AG04450 (cell line): ENCODE measurements at regions not wholly inside any gene's neighbourhood (a gene's known extent, or its start where the extent isn't known, plus 50 kb on each side); places are given as distances from the start of the nearest gene placed in this dataset.
"Not testable (repeated sequence)": the region's sequence is repeated elsewhere in the genome, so short reads cannot be mapped to it uniquely, and the experiment has no call there.

Experiments
- CTCF ChIA-PET: fragments of 300-600, 350-600 bp; formaldehyde crosslinking; extraction: SDS; loops from one replicate; lab custom pipeline; 2022; ENCODE audit warnings: antibody characterized with exemption, inconsistent platforms; lab: Charles Lee
- POLR2A ChIA-PET: fragments of 350-600 bp; formaldehyde crosslinking; extraction: SDS; loops from one replicate; lab custom pipeline; 2021; ENCODE audit warnings: antibody characterized with exemption, inconsistent platforms; lab: Yijun Ruan, JAX
- DNase-seq: peaks from one replicate; pipeline ENCODE4 v3.0.0-alpha.2; 2011; ENCODE audit warnings: low read depth, low spot score
- H3K27ac ChIP-seq: one replicate; pipeline ENCODE4 v1.5.1; 2012; ENCODE audit warnings: low read depth, low read length, control low read depth
- H3K27me3 ChIP-seq: one replicate; pipeline ENCODE4 v1.6.0; 2012; ENCODE audit warnings: low read length; ENCODE audit not compliant: control insufficient read depth, insufficient read depth
- H3K4me3 ChIP-seq: 2 replicates; pipeline ENCODE4 v1.5.1; 2011; ENCODE audit warnings: mild to moderate bottlenecking, low read depth, low read length, control low read depth
- H3K9me3 ChIP-seq: 2 replicates; pipeline ENCODE4 v1.5.1; 2012; ENCODE audit warnings: low read length; ENCODE audit not compliant: control insufficient read depth, insufficient read depth
- CTCF ChIP-seq: IDR thresholded peaks from 2 replicates; pipeline ENCODE4 v1.5.1; 2011; ENCODE audit warnings: low read depth, low read length, control low read depth, inconsistent platforms

DNA sequence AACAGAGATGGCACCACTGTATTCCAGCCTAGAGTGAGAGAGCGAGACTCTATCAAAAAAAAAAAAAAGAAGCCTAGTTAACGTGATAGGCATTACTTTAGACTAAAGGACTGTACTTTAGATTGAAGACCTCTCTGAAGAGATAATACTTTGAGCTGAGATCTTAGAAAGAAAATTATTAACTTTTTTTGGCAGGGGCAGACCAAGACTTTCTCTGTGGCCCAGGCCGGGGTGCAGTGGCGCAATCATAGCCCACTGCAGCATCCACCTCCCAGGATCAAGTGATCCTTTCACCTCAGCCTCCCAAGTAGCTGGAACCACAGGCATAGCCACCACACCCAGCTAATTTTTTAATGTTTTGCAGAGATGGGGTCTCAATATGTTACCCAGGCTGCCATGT, 75.7 kb upstream of the TNRC6A start:
- no peak for TF ChIP-seq CTCF
- Histone ChIP-seq H3K9me3 (no peaks in the 10 kb centered on the region), H3K27me3 (no peaks in the 10 kb centered on the region), H3K27ac (no peak overlapping the region), H3K4me3 (no peak overlapping the region)
- DNase-seq = no peak
- CTCF ChIA-PET = interaction anchor here (0.6 kb wide), 2 partner anchors 11 to 126 kb away, joined by 3 to 5 read pairs; no protein-coding TSS in a partner anchor
- POLR2A ChIA-PET = interaction anchor here (0.6 kb wide), 1 partner anchor 46 kb away, joined by 3 read pairs; no protein-coding TSS in a partner anchor

DNA sequence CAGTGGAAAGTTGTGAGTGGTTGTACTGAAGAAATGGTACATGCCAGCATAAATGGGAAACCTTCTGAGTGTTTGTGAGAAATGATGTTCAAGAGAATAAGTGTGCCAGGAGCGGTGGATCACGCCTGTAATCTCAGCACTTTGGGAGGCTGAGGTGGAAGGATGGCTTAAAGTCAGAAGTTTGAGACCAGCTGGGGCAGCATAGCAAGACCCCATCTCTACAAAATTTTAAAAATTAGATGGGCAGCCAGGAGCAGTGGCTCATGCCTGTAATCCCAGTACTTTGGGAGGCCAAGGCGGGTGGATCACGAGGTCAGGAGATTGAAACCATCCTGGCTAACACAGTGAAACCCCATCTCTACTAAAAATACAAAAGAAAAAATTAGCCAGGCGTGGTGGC, 63.5 kb upstream of the TNRC6A start:
- CTCF ChIA-PET = interaction anchor here (0.7 kb wide), 1 partner anchor 29 kb away, joined by 6 read pairs; no protein-coding TSS in a partner anchor
- H3K9me3 ChIP-seq, H3K27me3 ChIP-seq, DNase-seq, H3K4me3 ChIP-seq, POLR2A ChIA-PET, H3K27ac ChIP-seq: not testable (repeated sequence)

- POLR2A ChIA-PET = no interaction called here
- CTCF ChIA-PET = interaction anchor here (0.8 kb wide), 1 partner anchor 23 kb away, joined by 3 read pairs; no protein-coding TSS in a partner anchor
- no peak for TF ChIP-seq CTCF
- no peak overlapping the region for H3K4me3 ChIP-seq
- no peaks in the 10 kb centered on the region for H3K27me3 ChIP-seq
- H3K9me3 ChIP-seq = no peaks in the 10 kb centered on the region
- no peak overlapping the region for H3K27ac ChIP-seq
- DNase-seq = no peak
Measured at GRCh38 chr16:24667244-24667764, 62.1 kb upstream of the TNRC6A start.

DNA sequence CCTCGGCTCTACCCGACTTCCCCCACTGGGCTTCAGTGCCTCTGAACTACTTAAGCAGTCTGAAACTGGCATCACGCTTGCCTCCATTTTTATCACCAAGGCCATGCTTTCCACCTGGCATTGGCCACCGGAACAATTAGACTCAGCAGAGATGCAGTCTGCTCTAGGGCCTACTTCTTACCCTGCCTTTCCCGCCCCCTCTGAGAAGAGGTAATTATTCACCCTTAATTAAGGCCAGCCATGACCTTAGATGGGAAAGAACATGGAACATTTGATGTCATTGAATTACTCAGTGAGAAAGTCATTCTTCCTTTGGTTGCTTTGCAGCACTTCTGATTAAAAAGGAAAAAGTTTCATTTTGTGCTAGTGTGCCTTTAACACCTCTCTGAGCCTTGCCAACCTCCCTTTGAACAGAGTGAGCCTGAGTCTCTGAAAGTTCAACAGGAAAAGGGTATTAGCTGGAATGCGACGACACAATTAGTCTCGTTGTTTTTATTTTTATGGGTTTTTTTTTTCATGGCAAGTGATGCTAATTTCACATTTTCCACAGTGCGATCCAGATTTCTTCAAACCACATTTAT, 60.9 kb upstream of the TNRC6A start:
- ChIA-PET POLR2A (interaction anchor here (0.6 to 2.3 kb wide), 4 partner anchors 13 to 1093 kb away, joined by 4 to 15 read pairs (median 4); no protein-coding TSS in a partner anchor), CTCF (interaction anchor here (1.1 kb wide), 1 partner anchor 143 kb away, joined by 3 read pairs; no protein-coding TSS in a partner anchor)
- Histone ChIP-seq H3K9me3 (no peaks in the 10 kb centered on the region), H3K27me3 (no peaks in the 10 kb centered on the region), H3K4me3 (no peak overlapping the region), H3K27ac (peak overlapping the region; percentile 54)
- no peak for TF ChIP-seq CTCF
- no peak for DNase-seq

DNA sequence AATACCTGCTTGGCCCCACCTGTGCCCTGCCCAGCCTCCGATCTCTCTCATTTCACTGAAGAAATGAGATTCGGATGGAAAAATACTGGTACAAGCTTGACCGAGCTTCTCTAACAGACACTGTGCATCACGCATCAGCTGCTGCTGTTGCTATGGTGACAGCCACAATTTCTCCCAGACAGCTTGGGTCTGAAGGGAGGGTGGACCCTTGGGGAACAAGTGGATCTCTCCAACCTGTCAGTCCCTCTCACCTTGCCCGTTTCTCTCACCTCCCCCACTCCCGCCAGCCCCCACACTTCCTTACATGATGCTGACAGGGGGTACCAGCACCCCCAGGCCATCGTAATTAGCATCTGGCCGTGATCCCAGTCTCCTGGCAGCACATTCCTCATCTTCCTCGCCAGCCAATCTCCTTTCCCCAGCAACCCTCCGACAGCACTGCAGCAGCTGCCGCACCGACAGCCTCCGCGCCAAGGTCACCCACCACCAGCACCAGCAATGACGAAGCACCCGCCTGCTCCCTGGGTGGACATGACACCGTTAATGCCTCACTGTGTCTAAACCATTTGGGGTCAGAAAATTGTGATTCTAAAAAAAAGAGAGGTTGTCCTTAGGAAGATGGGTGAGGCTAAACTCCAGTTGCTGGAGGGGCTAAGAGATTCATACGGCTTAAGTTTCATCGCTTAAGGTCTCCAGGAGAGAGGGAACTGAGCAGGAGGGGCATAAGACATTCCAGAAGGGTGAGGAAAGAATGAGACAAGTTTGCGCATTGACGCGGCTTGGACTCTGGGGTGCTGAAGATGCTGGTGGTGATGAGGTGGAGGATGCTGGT, 58.6 kb upstream of the TNRC6A start:
- H3K9me3 ChIP-seq = no peaks in the 10 kb centered on the region
- no peaks in the 10 kb centered on the region for H3K27me3 ChIP-seq
- CTCF ChIA-PET = no interaction called here
- POLR2A ChIA-PET = interaction anchor here (0.6 to 2.3 kb wide), 5 partner anchors 14 to 63 kb away, joined by 3 to 15 read pairs (median 4); no protein-coding TSS in a partner anchor
- no peak for TF ChIP-seq CTCF
- peak overlapping the region; percentile 80 for H3K27ac ChIP-seq
- no peak for DNase-seq
- H3K4me3 ChIP-seq = peak overlapping the region; percentile 43
